Astrocyte of the spinal cord (primary cell): ENCODE measurements at regions not wholly inside any gene's neighbourhood (a gene's known extent, or its start where the extent isn't known, plus 50 kb on each side); places are given as distances from the start of the nearest gene placed in this dataset.

ENCODE experiments used
- DNase-seq: peaks from one replicate; pipeline ENCODE4 v3.0.0; 2011; ENCODE audit warnings: low read depth, low spot score
- H3K4me3 ChIP-seq: 2 replicates; pipeline ENCODE4 v1.5.1; 2011; ENCODE audit warnings: low read depth, mild to moderate bottlenecking, low read length, moderate library complexity
- in situ Hi-C: cut with HindIII; loops from 2 replicates; pipeline ENCODE4 v1.10.0; 2017; ENCODE audit warnings: low sequenced_read_pairs
- TF ChIP-seq, protein P1 (sequence below): IDR thresholded peaks from 2 replicates; pipeline ENCODE4 v1.5.1; 2012; ENCODE audit warnings: low read depth, mild to moderate bottlenecking, low read length, inconsistent platforms

- H3K4me3 ChIP-seq = no peak overlapping the region
- TF ChIP-seq, protein P1, sequence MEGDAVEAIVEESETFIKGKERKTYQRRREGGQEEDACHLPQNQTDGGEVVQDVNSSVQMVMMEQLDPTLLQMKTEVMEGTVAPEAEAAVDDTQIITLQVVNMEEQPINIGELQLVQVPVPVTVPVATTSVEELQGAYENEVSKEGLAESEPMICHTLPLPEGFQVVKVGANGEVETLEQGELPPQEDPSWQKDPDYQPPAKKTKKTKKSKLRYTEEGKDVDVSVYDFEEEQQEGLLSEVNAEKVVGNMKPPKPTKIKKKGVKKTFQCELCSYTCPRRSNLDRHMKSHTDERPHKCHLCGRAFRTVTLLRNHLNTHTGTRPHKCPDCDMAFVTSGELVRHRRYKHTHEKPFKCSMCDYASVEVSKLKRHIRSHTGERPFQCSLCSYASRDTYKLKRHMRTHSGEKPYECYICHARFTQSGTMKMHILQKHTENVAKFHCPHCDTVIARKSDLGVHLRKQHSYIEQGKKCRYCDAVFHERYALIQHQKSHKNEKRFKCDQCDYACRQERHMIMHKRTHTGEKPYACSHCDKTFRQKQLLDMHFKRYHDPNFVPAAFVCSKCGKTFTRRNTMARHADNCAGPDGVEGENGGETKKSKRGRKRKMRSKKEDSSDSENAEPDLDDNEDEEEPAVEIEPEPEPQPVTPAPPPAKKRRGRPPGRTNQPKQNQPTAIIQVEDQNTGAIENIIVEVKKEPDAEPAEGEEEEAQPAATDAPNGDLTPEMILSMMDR = no peak
- in situ Hi-C loops = no loop called here
- DNase-seq = no peak
Observed at GRCh38 chr4:137640838-137641158, 108.5 kb upstream of the PCDH18 start.

DNA sequence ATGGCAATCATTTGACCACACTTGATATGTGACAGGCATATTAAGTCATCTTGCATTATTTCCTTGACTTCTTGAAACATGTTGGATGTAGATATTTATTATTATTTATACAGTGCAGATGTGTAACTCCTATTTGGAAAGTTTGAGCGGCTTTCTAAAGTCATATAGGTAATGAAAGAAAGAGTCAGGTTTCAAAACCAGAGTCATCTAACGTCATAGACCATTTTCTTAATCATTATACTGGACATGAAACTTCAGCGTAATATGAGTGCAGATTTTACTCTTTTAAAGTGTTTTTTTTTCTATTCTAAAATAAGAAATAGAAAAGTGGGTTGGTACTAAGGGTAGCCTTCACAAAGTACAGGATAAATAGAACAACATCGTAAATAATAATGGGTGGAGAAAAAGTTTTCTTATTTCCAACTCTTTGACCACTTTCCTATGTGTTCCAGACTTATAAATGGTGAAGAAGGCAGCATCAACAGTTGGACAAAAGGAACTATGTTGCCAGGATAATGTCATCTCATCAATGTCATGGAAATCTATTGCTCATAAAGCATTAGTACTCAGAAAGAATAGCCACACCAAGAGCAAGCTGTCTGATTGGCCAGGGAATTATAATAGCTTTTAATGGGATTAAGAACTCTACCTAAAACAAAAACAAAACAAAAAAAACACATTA is 108.0 kb upstream of the PCDH18 start:
- TF ChIP-seq, protein P1 = no peak
- no peak overlapping the region for H3K4me3 ChIP-seq
- DNase-seq = no peak
- in situ Hi-C loops = no loop called here

DNA sequence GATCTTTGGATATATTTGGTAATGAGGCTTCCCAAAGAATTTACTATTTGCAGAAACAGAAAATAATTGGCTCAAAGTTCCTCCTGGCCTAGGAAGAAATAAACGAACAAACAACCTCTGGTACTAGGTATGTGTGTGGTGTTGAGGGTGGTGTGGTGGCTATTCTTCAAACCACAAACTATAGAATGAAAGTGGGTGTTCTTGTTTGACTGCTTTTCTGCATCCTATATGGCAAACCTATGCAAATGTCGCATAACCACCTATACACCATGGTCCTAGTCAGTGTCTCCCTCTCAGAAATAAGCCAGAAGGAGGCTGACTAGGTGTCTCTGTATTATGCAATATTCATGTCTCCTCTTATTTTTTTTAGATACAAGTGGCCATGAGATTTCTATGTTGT is 106.6 kb upstream of the PCDH18 start:
- no peak for DNase-seq
- TF ChIP-seq, protein P1 = no peak
- in situ Hi-C loops = no loop called here
- H3K4me3 ChIP-seq = no peak overlapping the region

DNA sequence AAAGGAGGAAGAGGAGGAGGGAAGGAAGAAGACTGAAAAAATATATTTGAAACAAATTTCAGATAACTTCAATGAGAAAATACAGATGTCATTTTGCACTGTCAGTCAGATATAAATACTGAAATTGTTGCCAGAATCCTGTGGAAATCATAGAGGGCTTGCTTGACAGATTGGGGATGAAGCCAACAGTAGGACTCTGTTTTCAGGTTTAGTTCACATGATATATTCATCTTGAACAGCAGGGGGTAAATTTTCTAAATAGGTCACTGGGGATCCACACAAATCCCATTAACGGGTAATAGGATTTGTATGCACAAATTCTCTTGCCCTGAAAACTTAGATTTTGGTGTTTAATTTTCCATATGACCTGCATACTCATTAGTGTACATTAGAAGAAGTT is 103.3 kb upstream of the PCDH18 start:
- no peak overlapping the region for H3K4me3 ChIP-seq
- no peak for DNase-seq
- TF ChIP-seq, protein P1 = no peak

GRCh38 chr4:137635108-137635507 is 102.8 kb upstream of the PCDH18 start:
- TF ChIP-seq, protein P1 = no peak
- in situ Hi-C loops = no loop called here
- no peak for DNase-seq
- no peak overlapping the region for H3K4me3 ChIP-seq

More for the DNA sequence above, 103.3 kb upstream of the PCDH18 start:
- in situ Hi-C loops = no loop called here

GRCh38 chr4:137632842-137633241 is 100.5 kb upstream of the PCDH18 start:
- in situ Hi-C loops = no loop called here
- no peak overlapping the region for H3K4me3 ChIP-seq
- TF ChIP-seq, protein P1 = no peak
- DNase-seq = no peak

DNA sequence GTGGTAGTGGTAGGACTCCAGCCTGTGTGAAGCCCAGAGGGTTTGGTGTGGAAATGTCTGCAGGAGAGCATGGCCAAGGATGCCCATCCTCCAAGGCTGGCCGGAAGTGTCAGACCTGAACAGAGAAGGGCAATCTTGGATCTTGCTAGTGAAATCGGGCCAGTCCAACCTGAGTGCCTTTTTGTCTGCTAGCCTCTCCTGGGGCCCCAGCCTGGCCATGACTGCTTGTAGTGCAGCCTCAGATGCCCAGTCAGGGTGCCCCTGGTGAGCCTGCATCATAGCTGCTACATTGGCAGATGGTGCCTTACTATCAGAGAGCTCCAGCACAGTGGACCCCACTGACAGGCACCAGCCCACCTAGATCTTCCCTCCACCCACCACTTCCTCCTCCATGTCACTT is 99.3 kb upstream of the PCDH18 start:
- no peak overlapping the region for H3K4me3 ChIP-seq
- in situ Hi-C loops = no loop called here
- TF ChIP-seq, protein P1 = no peak
- DNase-seq = no peak
